DOHH2 (cell line): ENCODE measurements at regions not wholly inside any gene's neighbourhood (a gene's known extent, or its start where the extent isn't known, plus 50 kb on each side); places are given as distances from the start of the nearest gene placed in this dataset.

Experiments
- CTCF ChIP-seq: fragments of 200-600 bp; sonication (generic); IDR thresholded peaks from one replicate; pipeline ENCODE4 v1.5.1; 2014; ENCODE audit warnings: antibody characterized with exemption, mild to moderate bottlenecking, low read depth, low read length; ENCODE audit not compliant: poor library complexity, severe bottlenecking
- EZH2phosphoT487 ChIP-seq: fragments of 200-600 bp; sonication (generic); IDR thresholded peaks from 2 replicates; pipeline ENCODE4 v1.6.1; 2017; ENCODE audit warnings: borderline replicate concordance, mild to moderate bottlenecking, antibody characterized with exemption, low read length, moderate library complexity, mixed read lengths

DNA sequence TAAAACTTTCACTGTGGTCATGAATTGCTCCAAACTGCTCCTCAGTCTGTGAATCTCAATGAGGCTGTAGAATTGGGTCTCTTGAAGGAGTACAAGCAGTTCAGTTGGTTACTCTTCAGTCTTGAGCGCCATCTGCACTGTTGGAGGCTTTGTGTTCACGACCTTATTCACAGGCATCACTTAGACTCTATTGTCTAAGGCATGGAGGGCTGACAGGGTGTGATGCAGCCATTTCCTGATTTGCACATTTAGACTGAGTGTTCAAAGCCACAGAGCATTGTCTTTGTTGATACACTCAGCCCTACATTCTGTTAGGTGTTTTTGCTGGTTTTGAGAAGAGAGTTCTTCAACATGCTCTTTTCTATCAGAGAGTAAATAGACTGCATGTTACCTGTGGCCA lies 355.9 kb upstream of the RIOK2 start:
- TF ChIP-seq CTCF (no peak), EZH2phosphoT487 (no peak)
